Vagina (tissue), 2 donors: ENCODE measurements at regions not wholly inside any gene's neighbourhood (a gene's known extent, or its start where the extent isn't known, plus 50 kb on each side); places are given as distances from the start of the nearest gene placed in this dataset.

Source experiments
- POLR2A ChIP-seq, 2 donors: fragments of 450-650 bp; IDR thresholded peaks; one replicate each; pipeline ENCODE4 v1.6.1; 2017; ENCODE audit warnings: antibody characterized with exemption in 2 of 2, mild to moderate bottlenecking in 2 of 2, moderate library complexity in 2 of 2
- TF ChIP-seq, protein P1 (sequence below), 3 experiments: fragments of 450-650 bp in 2 of 3; fragments of 200-600 bp in 1 of 3; sonication (generic) in 1 of 3; IDR thresholded peaks; one replicate each; pipeline ENCODE4 v1.5.1; 2017 to 2019; ENCODE audit warnings: antibody characterized with exemption in 3 of 3, mild to moderate bottlenecking in 2 of 3, moderate library complexity in 2 of 3

DNA sequence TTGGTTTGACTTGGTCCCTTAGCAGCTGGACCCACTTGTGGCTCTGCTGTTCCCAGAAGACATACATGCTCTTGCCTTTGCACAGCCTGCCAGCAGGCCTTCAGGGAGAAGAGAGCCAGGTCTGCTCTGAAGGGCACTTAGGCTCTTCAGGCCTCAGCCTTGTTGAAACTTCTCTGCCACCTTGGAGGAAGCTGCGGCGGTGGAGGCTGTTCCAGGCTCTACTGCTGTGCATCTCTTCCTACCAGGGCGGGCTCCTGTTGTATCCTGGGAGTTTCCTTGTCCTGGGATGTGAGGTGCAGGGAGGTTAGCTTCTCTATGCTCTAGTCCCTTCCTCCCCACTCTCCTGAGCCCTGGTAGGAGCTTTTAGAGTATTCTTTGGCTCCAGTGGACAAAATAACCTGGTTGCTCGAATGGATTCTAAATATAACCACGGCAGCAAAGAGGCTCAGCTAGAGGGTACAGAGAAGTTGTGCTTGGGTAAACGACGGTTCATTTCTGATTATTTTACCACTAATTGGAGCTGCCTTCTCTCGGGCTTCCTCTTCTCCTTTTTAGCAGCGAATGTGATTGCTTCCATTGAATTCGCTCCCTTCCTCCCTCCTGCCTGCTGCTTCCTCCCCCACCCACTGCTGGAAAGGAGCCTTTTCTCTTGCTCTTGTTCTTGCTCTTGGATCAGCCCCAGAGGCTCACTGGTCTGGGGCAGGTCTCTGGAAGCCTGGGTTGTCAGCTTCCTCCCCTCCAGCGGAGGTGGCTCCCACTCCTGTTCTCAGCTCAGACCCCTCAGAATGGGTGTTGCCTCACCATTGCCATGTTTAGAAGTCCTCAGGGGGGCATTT lies 126.6 kb upstream of the CACNA1E start:
- TF ChIP-seq, protein P1, sequence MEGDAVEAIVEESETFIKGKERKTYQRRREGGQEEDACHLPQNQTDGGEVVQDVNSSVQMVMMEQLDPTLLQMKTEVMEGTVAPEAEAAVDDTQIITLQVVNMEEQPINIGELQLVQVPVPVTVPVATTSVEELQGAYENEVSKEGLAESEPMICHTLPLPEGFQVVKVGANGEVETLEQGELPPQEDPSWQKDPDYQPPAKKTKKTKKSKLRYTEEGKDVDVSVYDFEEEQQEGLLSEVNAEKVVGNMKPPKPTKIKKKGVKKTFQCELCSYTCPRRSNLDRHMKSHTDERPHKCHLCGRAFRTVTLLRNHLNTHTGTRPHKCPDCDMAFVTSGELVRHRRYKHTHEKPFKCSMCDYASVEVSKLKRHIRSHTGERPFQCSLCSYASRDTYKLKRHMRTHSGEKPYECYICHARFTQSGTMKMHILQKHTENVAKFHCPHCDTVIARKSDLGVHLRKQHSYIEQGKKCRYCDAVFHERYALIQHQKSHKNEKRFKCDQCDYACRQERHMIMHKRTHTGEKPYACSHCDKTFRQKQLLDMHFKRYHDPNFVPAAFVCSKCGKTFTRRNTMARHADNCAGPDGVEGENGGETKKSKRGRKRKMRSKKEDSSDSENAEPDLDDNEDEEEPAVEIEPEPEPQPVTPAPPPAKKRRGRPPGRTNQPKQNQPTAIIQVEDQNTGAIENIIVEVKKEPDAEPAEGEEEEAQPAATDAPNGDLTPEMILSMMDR (IDR thresholded peaks at IDR 0.05) = no peak
- TF ChIP-seq POLR2A (IDR thresholded peaks at IDR 0.05) = no peak
